Right hindlimb (tissue), 1 donor: ENCODE measurements at regions not wholly inside any gene's neighbourhood (a gene's known extent, or its start where the extent isn't known, plus 50 kb on each side); places are given as distances from the start of the nearest gene placed in this dataset.

Experiments
- DNase-seq: peaks from one replicate; pipeline ENCODE4 v3.0.0-alpha.2; 2018

DNA sequence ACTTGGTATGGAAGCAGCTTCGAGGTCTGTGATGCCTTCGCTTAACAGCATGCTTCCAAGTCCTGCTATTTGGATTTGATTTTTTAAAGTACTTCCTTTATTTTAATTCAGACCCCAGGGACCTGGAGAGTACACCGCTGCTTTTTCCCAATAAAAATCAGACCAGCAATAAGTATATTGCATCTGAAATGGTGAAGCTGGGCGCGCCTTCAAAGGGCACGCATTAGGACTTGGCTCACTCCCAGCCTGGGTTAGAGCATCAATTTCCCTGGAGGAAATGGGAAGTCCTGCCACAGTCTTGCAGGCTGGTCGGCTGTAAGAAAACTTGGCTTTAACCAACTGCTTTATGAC lies 325.1 kb downstream of the RRAGC start:
- no peak for DNase-seq

DNA sequence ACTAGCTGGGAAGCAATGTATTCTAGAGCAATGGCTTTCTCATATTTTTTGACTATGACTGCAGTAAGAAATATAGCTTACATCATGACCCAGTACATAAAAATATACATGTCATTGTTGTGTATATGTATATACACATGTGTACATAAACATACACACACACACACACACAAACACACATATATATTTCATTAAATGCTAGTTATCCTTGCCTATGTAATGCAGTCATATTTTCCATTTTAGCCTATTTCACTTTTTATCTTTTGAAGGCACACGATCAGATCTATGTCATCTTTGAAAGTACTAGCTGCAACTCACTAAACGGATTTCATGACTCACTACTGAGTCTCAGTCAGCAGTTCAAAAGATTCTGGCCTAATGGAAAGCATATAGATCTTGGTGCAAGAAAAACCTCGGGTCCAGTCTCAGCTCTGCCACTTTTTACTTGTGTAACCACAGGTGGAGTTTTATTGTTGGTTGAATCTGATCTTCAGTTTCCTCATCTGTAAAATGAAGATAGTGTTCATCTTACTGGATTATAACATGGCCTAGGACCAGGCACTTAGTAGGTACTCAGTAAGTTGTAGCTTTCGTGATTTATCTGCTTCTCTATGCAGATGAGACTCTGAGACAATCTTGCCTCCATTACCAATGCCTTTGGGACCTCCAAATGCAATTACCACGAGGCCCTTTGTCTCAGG lies 325.6 kb downstream of the RRAGC start:
- no peak for DNase-seq

DNA sequence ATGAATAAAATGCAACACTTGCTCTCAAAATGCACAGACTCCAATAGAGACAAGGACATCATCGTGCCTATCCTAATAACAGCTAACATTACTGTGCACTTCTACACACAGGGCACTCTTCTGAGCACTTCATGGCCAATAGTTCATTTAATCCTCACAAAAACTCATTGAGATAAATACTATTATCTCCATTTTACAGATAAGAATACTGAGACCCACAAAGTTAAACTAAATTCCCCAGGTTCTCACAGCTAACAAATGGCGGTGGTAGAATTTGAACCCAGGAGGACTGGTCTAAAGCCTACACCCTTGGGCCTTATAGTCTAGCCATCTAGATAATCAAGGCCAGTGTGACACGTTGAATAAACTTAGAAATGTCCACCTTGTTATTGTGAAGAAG lies 328.6 kb downstream of the RRAGC start:
- DNase-seq = no peak

DNA sequence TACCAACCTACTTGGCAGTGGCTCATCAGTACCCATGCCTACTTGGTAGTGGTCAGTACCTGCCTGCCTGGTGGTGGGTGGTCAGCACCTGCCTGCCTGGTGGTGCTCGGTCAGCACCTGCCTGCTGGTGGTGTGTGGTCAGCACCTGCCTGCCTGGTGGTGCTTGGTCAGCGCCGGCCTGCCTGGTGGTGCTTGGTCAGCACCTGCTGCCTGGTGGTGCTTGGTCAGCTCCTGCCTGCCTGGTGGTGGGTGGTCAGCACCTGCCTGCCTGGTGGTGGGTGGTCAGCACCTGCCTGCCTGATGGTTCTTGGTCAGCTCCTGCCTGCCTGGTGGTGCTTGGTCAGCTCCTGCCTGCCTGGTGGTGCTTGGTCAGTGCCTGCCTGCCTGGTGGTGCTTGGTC lies 329.6 kb downstream of the RRAGC start:
- no peak for DNase-seq

GRCh38 chr1:38529391-38529790 lies 330.2 kb downstream of the RRAGC start:
- no peak for DNase-seq

DNA sequence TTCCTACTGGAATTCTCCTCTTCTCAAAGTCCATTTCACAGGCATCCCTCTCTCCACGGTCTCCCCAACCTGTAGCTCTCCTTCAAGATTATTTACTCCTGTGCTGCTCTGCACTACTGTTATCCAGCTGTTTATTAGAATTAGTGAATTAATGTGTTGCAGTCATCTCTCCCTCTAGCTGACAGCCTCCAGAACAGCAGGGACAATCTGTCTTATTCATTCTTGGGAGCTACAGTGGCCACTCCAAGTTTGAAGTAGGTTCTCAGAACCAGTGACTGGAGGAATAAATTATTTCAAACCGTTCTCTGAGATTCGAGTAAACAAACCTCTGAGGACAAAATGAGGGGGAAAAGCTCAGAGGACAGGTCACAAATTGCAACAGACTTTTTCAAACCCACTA lies 330.9 kb downstream of the RRAGC start:
- DNase-seq = no peak

- no peak for DNase-seq
Measured at GRCh38 chr1:38527373-38527966, 332.1 kb downstream of the RRAGC start.

DNA sequence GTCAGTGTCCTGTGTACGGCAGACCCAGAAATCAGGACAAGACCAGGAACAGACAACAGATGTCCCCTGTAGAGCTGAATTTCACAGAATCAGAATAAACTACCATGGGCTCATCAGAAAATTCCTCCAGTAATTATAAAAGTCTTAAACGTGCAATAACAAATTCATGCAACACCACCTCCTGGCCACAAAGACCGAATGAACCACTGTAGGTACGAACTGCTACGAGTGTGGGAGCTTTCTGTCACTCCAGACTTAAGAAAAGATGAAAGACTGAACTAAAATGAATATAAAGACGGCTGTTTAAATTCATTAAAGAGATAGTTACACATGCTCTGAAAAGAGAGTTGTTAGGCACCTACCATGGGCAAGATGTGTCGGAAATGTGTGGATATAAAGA lies 333.5 kb downstream of the RRAGC start:
- DNase-seq = no peak

DNA sequence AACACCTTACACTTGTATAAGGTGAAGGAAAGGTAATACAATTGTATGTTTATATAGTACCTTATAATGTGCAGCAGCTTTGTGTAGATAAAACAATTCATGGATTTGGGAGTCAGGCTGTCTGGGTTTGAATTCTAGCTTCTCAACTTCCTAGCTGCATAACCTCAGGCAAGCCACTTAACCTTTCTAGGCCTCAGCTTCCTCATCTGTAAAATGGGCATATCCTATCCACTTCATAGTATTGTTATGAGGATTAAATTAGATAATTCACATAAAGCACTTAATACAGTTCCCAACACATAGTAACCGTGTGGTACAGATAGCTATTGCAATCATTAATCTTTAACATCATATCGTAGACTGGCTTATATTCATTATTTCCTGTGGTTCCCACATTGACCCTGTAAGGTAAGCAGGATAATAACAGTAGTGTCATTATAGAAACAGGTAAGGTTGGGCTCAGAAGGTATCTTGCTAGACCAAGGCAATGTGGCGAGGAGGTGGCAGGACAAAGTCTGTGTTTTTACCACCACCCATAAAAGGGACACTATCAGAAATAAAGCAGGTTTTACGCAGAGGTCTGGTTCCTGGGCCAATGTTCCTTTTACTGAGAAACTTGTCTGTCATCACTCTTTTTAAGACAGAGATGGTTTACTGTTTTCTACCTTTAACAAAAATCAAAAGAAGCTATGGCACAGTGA lies 334.1 kb downstream of the RRAGC start:
- DNase-seq = no peak

DNA sequence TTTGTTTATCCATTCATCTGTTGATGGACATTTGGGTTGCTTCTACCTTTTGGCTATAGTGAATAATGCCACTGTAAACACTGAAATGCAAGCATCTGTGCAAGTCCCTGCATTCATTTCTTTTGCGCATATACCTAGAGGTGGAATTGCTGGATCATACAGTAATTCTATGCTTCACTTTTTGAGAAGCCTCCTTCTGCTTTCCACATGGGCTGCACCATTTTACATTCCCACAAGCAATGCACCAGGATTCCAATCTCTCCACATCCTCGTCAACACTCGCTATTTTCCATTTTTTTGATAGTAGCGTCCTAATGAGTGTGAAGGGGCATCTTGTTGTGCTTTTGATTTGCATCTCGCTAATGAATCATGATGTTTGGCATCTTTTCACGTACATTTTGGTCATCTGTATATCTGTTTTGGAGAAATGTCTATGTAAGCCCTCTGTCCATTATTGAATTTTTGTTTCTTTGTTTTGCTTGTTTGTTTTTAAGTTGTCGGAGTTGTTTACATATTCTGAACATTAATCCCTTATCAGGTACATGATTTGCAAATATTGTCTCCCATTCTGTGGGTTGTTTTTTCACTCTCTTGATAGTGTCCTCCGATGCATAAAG lies 335.4 kb downstream of the RRAGC start:
- no peak for DNase-seq

DNA sequence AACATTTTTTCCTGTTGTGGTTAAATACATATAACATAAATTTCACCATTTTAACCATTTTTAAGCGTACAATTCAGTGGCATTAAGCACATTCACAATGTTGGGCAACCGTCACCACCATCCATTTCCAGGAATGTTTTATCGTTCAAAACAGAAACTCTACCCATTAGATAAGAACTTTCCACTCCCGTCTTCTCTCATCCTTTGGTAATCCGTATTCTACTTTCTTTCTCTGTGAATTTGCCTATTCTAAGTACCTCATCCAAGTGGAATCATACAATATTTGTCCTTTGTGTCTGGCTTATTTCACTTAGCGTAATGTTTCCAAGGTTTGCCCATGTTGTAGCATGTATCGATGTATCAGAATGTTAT lies 336.0 kb downstream of the RRAGC start:
- DNase-seq = no peak

DNA sequence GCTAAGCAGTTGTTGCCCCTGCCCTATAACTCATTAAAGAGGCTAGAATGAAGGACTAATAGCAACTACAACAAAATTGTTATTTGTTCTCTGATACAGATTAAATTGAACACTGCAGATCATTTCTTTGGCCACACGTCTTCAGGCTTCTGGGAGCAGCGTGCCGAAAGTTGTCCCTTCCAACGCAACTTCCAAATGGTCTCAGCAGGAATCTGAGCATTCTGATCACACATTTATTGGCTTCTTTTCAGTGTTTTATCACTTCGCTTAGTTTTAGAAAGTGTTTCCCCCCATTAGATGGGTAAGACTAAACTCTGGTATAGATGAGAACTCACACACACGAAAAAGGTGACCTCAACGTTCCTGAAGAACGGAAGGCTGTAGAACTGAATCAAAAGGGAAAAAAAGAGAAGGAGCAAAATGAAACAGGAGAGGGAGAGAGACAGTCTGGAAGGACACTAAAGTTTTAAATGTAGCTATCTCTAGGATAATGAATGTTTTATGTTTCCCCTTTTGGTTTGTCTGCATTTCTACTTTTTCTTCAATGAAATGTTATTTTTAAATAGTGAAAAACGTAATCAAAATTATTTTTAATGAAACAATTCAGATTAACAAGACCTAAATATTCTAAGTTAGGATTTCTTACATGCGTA lies 336.5 kb downstream of the RRAGC start:
- no peak for DNase-seq

DNA sequence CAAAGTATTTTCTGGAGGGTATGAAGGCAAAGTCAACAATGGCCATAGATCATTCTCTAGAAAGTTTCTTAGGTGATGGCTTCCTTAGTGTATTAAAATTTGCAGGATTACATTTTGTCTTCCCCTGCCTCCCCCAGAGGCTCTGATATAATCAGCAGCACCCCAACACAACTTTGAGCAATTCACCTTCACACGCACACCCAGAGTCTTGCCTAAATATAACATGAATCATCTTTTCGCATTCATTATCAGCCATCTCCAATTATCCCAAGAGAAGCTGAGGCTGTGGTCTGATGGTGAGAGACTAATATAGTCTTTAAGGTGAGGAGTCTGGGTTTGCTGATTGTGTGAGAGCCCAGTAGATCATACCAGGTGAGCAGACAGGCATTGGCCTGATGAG lies 343.0 kb downstream of the RRAGC start:
- DNase-seq = no peak

DNA sequence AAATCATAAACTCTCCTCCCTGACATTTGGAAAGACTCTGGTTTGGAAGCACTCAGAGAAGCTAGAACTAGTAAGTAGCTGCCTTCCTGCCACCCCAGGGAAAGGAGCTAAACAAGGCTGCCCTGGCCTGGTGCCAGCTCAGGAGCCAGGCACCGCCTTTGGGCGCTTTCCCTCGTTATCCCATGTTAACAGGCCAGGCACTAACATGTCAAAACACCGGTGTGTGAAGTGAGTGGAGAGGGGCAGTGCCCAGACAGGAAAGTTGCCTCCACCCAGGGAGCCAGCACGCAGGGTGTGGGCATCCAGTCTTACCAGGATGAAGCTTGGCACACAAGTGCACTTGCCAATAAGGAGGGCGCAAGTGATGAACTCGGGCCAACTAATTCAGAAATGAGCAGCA lies 346.8 kb downstream of the RRAGC start:
- DNase-seq = no peak

DNA sequence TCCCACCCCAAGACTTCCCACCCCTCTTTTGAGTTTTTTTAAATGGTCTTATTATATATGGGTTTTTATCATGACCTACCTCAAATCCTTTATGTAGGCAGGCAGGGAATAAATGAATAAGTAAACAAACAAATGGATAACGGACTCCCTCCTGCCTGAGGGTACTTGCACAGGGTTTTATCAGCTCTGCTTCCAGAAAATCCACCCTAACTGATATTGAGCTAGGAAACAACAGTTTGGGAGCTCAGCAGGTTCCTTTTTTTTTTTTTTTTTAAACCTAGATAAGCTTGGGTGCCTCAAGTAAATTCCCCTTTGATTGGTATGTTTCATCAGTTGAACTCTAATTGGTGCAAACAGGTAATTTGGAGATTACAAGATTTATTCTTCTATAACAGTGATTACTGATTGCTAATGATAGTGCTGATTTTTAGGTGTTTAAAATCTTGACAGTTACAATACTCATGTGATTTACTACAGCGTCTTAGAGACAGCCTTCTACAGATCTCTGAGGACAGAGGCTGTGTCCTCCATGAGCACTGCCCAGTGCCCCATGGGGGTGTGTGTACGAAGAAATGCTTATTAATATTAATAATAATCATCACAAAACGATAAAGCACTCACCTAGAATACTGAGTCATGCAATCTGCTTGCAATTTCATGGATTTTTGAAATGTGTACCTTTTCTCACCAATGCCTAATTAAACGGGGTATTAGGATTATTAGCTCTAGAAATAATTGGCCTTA lies 347.4 kb downstream of the RRAGC start:
- DNase-seq = no peak

DNA sequence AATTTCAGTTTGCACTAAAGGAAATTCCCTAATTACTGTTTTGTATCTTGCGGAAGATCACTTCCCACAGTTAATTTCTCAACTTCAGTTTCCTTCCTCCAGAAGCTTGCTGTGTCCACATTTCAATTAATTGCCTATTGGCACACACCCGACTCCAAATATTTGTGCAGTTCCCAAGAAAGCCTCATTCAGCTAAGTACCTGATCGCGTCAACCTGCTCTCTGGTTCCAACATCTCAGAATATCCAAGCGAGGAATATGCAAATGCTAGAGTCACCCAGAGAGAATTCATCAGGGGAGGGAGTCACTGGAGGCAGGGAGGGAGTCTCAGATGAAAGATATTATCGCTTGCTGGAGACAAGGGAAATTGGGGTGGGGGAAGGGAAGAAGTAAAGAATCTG lies 351.3 kb downstream of the RRAGC start:
- DNase-seq = no peak

DNA sequence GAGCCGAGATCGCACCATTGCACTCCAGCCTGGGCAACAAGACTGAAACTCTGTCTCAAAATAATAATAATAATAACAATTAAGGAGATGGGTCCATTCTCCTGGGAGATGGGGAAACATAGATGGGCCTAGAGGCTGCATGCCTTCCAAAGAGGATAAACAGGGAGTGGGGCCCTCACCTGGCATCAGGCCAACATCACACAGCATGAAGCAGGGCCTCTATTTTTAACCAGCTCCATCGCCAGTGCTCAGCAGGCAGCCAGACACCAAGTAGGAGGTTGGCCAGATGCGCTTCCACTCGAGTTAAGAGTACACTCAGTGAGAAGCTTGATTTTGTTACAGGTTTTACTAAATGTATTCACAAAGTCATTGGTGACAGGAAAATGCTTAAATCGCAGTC lies 352.0 kb downstream of the RRAGC start:
- DNase-seq = no peak

DNA sequence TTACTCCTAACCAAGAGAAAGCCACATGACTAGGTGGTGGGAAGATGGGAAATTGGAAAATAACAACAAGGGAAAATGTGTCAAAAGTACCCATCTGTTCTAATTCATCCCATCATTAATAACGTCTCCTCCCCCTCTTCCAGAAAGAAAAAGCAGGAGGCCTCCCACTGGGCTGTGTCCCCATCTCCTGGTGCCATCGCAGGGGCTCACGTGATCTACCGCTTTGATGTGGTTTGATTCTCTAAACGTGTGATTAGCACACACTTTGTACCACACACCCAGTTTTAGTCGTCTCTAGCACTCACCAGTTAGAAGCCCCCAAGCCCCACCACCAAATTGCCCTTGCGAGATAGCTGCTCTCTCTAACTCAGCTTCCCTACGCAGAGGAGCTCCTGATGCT lies 353.6 kb downstream of the RRAGC start:
- DNase-seq = no peak

- DNase-seq = no peak
Measured at GRCh38 chr1:38502758-38503157, 356.8 kb downstream of the RRAGC start.

- DNase-seq = no peak
Measured at GRCh38 chr1:38500891-38501290, 358.7 kb downstream of the RRAGC start.

- DNase-seq = no peak
Measured at GRCh38 chr1:38500352-38500751, 359.2 kb downstream of the RRAGC start.

DNA sequence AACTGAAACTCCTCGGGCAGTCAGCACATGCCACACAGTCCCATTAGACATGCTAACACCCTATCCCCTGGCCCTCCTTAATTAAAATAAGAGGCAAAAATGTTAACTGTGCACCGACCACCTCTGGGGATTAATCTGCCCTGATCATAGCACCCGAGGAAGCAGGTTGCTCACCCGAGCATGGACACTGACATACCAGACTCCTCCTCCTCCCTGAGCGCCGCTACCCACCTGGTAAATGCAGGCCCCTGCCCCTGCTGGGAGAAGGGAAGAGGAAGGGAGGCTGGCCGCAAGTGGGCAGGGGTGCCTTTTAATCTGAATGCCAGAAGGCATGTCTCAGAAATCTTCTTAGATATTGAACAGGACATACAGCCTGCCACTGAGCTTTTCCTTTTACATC lies 360.9 kb downstream of the RRAGC start:
- DNase-seq = no peak
